ENCODE measurements at regions not wholly inside any gene's neighbourhood (a gene's known extent, or its start where the extent isn't known, plus 50 kb on each side); places are given as distances from the start of the nearest gene placed in this dataset.
"Not testable (repeated sequence)": the region's sequence is repeated elsewhere in the genome, so short reads cannot be mapped to it uniquely, and the experiment has no call there.

DNA sequence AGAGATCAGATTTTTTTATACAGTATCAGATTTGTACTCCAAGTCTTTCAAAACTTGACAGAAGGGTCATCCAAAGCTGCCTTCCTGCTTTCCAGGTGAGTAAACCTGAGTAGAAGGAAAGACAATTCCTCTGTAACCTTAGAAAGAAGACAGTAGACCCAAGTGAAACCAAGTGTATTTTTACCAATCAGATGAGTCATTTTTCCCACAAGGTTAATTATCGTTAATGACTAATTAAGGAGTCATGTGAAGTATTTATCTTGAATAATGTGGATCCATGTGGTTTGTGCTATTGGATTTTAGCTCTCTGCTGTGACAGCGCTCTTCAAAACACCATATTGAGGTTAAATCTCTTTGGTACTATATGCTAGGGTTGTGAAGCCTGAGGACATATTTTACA lies 74.0 kb upstream of the PELI2 start:
- DNase-seq (ENCODE audit: low read depth, low spot score): no peak

DNA sequence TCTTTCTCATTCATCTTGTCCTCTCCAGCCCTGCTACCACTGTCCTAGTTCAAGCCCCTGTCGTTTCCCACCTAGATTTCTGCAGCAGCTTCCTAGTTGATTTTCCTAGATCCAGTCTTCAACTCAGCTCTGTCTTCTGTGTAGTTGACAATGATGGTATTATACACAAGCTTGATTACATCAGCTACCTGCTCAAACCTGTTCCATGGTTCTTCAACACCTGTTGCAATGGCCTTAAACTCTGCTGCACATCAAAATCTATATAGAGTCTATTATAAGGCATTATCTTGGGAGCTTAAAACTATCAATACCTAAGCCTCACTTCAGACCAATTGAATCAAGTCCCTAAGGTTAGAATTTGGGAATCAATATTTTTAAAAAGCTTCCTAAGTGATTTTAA lies 71.7 kb upstream of the PELI2 start:
- DNase-seq (ENCODE audit: low read depth, low spot score): no peak

DNA sequence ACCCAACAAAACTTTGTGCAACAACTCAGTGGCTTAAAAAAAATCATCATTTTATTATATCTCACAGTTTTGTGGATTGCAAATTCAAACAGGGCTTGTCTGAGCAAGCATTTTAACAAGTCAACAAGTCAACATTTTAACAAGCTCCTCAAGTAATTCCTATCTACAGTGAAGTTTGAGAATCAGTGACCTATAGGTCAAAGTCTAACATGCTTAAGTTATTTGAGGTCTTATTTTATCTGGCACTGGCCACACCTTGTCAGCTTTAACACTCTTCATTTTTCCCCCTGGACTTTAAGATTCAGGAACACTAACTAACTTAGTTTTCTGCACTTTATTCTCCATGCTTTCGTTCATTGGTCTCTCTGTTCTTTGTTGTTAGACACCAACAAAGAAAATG lies 71.2 kb upstream of the PELI2 start:
- no peak for DNase-seq (ENCODE audit: low read depth, low spot score)

DNA sequence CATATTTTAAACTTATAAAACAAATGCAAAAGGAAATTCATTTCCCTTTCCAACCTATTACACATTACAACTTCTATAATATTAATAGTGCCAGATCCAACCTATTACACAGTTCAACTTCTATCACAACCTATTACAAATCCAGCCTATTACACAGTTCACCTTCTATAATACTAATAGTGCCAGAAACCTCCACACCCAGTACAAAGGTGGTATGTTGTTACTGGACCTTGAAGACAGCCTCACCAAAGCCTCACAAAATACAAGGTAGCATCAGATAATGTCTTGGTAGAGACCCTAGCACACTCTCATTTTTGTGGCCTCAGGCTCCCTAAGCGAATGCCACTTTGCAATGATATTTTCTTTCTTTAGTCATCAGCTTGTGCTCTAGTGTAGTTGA lies 68.7 kb upstream of the PELI2 start:
- DNase-seq (ENCODE audit: low read depth, low spot score): no peak

DNA sequence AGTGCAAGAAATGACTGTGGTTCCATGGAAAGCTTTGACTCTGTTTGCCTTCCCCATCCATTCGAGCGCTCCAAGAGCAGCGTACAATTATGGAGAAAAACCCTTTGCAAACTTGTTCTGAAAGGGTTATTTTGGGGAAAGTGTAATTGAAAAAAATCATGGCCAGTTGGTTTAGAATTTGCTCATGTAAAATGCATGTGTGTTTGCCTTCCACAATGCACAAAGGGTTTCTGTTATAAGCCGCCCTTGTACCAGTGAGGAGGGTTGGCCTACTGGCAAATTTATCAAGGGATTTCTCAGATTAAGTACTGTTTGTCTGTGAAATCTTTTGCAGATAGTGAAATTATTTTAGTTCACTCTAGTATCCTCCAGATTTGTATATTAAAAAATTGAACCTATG lies 62.7 kb upstream of the PELI2 start:
- no peak for DNase-seq (ENCODE audit: low read depth, low spot score)

GRCh38 chr14:56056031-56056430 lies 62.2 kb upstream of the PELI2 start:
- DNase-seq (ENCODE audit: low read depth, low spot score): no peak

DNA sequence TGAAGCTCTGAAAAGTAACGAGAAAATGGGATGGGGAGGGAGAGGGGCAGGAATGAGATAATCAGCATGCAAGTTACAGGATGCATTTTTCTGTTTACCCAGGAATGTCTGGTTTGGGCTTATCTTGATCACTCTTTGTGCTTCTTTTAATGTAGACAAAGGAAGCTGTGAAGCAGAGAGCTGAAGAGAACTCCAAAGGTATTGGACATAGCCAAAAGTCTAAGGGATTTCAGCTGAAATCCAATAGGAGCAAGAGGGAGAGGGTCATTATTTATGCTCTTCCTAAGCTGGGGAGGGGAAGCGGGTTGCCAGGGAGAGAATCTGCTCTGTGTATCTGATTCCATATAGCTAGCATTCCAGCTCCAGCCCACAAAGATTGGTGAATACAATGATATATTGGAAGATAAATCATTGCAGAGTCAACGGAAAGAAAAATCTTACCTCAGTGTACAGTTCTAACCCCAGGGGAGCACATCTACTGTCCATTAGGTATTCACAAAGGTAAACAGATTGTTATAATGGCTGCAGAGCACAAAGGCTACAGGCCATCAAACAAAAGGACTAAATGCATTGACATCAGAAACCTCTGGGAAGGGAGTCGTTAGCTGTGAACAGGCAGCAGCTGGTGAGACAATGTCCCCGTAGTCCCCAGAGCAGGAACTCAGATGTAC lies 61.0 kb upstream of the PELI2 start:
- peak; percentile 3 for DNase-seq (ENCODE audit: low read depth, low spot score)

DNA sequence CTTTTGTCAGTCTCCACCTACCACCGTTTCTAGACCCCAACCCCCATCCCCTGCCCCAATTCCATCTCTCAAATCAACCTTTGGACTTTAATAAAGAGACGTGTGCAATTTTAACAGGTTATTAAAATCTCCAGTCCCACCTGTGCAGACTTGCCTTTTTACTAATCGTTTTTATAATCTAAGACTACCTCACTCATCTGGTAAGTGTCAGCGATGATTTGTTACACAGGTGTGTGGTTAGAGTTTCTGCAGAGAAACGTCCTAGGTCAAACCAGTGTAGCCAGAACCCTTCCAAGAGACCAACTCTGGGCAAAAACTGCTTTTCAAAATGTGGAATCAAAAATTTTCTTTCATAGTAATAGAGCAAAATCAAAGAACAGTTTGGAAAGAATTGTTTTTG lies 60.4 kb upstream of the PELI2 start:
- DNase-seq (ENCODE audit: low read depth, low spot score): no peak

DNA sequence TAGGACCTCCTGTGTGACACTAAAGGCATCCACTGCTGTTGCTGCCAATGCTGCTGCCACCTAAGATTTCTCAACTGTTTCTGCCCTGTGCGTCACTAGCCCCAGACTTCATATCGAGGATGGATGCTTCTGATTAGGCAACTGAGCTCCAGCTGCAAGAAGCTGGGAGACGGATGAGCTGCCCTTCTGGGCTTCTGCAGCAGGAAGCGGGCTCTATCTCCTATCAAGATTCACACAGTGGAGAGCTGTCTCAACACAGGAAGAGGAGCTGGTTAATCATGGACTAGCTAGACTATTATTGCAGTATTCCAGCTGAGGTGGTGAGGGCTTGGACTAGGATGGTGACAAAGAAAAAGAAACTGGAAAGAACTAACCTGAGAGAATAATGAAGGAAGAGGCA lies 59.2 kb upstream of the PELI2 start:
- DNase-seq (ENCODE audit: low read depth, low spot score): no peak

DNA sequence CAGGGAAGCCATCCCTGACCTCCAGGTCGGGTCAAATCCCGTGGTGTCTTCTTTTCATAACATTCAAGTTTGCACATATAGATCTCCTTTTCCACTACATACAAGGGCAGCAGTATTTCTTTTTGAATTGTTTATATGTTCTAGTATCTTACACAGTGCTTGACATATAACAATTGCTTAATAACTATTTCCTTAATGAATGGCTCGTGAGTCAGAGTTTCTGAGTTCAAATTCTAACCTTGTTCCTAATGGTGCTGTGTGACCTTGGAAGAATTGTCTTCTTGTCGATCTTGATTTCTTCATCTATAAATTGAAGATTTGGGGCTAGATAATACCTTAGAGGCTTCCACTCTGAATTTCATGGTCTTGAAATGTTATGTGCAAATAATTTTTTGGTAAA lies 57.2 kb upstream of the PELI2 start:
- DNase-seq (ENCODE audit: low read depth, low spot score): no peak

DNA sequence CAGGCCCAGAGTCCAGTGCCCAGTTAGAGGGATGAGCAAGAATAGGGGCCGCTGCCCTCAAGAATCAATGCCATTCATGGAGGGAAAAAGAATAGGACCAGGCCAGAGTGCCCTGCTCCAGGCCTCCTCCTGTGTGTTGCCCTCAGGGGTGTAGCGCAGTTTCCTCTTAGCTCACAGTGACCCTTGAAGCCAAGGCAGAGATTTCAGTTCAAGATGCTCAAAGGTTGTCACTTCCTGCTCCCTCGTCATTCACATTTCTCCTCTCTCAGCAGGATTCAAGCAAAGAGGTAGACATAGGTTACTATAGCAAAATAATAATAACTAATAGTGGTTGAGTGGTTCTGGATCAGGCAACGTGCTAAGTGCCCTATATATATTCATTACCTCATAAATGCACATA lies 55.1 kb upstream of the PELI2 start:
- DNase-seq (ENCODE audit: low read depth, low spot score): no peak

- DNase-seq (ENCODE audit: low read depth, low spot score): no peak
Observed at GRCh38 chr14:56064513-56064912, 53.7 kb upstream of the PELI2 start.

DNA sequence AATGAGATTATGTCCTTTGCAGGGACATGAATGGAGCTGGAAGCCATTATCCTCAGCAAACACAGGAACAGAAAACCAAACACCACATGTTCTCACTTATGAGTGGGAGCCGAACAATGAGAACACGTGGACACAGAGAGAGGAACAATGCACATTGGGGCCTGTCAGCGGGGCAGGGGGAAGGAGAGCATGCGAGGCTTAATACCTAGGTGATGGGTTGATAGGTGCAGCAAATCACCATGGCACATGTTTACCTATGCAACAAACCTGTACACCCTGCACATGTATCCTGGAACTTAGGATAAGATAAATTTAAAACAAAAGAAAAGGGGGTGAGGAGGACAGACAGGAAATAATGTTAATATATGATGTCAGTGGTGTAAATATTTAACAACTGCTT lies 53.0 kb upstream of the PELI2 start:
- DNase-seq (ENCODE audit: low read depth, low spot score): not testable (repeated sequence)

DNA sequence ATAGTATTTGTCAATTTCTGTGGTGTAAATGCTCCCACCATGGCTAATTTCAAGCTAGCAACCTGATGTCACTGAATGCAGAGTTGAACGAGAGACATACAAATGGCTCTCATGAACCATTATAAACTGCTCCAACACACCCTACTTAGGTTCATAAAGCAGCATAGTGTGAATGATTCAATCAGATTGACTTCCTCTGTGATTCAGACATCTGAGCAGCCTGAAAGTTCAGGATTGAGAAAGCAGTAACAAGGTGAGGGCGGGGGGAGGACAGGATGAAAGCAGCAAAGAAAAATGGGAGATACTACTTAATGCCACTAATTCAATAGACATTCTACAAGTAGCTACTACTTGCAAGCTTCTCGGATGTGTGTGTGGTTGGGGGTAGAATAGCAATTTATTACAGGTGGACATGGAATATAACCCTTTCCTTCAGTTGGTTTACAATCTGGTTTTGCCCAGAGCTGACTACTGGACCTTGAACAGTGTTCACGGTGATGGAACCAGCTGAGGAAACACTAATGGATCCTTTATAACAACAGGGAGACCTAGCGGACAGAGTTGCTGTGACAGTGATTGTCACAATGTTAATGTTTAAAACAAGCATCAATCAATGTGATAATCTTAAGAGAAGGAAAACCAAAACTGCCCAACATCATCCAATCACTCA lies 52.5 kb upstream of the PELI2 start:
- DNase-seq (ENCODE audit: low read depth, low spot score): no peak

All from iPS DF 19.7 (cell line).